NCI-H226 (cell line): ENCODE measurements at regions not wholly inside any gene's neighbourhood (a gene's known extent, or its start where the extent isn't known, plus 50 kb on each side); places are given as distances from the start of the nearest gene placed in this dataset.

ENCODE experiments used
- DNase-seq: peaks from one replicate; pipeline ENCODE4 v3.0.0-alpha.2; 2015

DNA sequence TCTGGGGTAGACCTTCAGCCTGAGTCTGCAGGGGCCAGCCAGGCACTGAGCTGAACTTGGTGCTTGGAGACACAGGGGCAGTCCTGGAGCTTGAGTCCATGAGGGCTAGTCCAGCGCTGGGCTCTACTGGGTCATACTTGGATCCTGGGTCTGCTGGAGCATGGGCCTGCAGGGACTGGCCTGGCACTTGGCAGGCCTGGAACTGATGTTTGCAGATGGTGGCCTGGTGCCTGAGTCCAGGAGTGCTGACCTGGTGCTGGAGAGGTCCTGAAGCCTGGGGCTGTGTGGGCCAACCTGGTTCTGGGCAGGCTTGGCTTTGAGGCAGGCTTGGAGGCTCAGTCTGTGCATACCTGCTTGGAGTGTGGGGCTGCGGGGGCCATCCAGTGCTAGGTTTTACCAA lies 143.4 kb upstream of the DSCAM start:
- DNase-seq = no peak

DNA sequence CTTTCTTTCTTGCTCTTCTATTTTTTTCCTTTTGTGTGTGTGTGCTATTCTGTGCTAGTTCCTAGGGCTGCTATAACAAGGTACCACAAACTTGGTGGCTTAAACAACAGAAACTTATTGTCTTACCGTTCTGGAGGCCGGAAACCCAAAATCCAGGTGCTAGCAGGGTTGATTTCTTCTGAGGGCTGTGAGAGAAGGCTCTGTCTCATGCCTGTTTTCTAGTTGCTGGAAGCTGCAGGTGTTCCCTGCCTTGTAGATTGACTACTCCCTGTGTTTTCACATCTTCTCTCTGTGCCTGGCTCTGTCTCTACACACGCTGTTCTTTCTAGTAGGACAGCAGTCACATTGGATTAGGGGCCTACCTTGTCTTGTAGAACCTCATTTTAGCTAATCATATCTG lies 150.9 kb upstream of the DSCAM start:
- DNase-seq = no peak

DNA sequence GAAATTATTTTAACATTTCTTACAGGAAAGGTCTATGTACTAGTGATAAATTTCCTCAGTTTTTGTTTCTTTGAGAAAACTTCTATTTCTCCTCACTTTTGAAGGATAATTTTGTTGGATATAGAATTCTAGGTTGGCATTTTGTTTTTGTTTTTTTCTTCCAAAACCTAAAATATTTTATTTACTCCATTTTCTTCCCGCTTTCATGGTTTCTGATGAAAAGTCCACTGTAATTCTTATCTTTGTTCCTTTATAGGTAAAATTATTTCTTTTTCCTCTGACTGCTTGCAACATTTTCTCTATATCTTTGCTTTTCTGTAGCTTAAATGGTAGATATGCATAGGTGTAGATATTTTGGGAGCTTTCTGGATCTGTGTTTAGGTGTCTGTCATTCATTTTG lies 153.9 kb upstream of the DSCAM start:
- no peak for DNase-seq

DNA sequence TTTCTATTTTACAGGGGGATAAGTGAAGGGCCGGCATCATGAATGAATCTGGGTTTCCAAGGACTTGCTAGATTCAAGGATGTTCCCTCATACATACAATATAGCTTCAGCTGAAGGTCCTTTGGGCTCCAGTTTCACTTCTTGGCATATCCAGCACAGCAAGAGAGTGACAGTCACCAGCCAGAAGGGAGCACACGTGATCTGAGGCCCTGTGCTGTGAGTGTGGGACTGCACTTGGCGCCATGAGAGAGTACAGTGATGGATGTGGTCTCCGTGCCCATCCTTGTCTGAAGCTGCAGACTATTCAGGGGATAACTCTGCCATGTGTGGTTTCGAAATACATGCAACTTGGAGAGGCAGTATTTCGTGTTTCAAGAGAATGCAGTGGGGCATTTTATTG lies 159.7 kb upstream of the DSCAM start:
- no peak for DNase-seq

DNA sequence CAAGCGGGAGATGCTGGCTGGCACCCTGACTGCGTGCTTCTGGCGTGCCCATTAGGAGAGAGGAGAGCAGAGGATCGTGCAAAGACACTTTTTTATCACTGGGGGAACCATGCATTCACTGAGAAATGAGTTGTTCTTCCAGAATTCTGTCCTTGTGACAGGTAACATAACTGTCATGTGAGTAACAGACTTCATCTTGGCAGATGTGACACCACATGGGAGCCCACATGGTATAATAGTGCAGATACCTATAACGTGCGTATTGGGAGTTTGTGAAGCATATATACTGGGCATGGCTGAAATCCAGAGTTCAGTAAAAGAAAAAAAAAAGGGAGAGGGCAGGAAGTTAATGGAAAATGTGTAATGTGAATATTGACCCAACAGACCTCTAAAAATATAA lies 159.6 kb upstream of the BACE2 start:
- DNase-seq = no peak

- no peak for DNase-seq
These were observed 159.0 kb upstream of the BACE2 start for GRCh38 chr21:41008974-41009373.

- no peak for DNase-seq
These were observed 158.4 kb upstream of the BACE2 start for GRCh38 chr21:41009398-41010100.

DNA sequence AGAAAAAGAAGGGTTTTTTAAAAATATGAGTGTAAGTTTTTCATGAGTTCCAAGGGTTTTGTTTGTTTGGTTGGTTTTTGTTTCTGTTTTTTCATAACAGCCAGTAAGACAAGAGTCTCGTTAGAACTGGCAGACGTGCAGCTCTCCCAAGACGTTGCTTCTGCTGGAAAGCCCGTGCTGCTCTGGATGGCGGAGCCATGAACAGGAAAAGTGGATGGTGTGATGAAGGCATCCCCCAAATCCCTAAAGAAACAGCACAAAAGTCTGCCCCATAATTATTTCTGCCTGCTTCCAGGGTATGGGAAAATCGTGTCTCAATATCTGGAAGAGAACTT lies 157.9 kb upstream of the BACE2 start:
- DNase-seq = no peak

DNA sequence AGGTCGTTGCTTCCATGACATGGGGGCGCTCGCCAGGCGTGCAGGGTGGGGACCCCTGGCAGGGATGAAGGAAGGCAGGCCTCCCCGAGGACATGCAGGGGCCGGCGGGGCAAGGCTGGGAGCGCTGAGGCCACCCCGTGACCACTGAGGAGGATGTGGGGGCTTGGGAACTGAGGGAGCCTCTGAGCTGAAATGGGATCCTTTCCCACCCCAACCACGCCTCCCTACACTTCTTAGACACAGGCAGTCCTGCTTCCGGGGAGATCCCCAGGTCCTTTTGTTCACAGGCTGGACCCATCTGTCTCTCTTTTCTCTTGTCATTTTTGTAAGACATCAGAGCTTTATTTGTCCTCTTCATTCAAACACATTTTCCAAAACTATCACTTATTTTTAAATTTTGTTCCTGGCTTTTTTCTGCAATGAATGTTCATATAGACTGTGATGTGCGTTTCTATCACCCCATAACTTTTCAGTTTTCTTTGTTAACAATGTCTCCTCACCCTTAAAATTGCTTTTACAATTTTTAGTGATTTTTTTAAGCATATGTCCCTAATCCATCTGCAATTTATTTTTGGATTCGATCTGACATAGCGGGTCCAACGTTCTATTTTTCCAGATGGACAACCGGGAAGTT lies 156.7 kb upstream of the BACE2 start:
- DNase-seq = no peak

GRCh38 chr21:41011951-41012366 lies 156.0 kb upstream of the BACE2 start:
- DNase-seq = no peak

- no peak for DNase-seq
These were observed 155.5 kb upstream of the BACE2 start for GRCh38 chr21:41012425-41012824.

DNA sequence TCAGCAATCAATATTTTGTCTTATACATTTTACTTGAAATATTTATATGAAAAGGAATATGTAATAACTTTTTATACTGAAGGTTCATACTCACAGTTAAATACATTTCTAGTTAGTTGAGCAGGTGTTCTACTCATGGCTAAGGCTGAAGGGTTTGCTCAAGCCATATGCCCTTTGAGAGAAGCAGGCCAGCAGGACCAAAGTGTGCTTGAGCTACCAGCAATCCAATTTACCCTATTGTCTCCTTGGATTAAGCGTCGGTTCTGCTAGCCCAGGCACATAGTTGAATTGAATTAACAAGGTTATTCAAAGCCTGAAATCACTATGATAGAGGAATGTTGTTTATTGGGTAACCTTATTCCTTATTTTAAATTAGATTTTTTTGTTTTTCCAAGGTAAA lies 151.5 kb upstream of the BACE2 start:
- DNase-seq = no peak

DNA sequence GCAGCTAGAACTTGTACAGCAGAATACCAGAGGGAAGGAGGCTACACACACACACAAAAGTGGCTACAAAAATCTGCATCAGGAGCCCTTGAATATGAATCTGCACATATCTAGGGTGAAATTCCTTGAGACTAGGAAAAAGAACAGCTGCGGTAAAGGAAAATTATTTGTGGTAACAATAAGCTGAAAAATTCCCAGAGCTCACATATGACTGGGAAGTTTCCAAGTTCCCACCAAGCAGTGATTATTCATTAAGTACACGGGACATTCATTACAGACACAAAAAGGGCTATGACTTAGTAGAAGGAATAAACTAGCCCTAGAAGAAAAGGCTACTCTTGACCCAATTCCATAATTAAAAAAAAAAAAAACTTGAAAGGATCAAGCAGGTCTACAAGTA lies 149.5 kb upstream of the BACE2 start:
- DNase-seq = no peak

- no peak for DNase-seq
These were observed 144.0 kb upstream of the BACE2 start for GRCh38 chr21:41023936-41024335.

DNA sequence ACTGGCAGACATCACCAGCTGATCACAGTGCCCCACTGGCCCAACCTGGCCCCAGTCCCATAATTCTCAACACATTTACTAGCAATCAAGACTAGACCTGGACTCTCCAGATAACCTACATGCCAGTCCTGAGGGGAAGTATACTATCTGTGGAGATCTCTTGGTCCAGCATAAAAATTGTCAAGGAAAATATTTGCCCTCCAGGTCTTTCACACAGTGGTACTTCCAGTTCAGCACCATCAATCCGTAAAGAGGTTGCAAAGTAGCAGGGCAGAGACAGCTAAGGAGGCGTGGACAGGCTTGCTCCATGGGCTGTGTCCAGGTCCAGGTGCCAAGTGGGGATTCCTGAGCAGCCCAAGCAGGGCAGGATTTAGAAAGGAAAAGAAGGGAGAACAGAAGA lies 143.6 kb upstream of the BACE2 start:
- DNase-seq = no peak

- no peak for DNase-seq
These were observed 143.2 kb upstream of the BACE2 start for GRCh38 chr21:41024746-41025254.

DNA sequence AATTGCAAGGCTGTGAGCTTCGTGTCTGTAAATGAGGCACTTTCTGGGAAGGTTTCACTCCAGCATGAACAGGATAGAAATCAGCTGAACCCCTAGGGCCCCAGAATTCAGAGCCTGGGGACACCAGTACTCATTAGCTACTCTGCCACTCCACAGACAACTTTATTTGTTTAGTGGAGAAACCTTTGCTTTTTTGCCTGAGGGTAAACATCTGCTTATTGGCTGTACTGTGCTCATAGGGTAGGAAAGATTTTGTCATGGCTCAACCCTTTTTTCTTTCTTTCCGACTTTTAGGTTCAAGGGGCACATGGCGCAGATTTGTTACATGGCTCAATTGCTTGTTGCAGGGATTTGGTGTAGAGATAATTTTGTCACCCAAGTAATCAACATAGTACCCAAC lies 138.4 kb upstream of the BACE2 start:
- no peak for DNase-seq

DNA sequence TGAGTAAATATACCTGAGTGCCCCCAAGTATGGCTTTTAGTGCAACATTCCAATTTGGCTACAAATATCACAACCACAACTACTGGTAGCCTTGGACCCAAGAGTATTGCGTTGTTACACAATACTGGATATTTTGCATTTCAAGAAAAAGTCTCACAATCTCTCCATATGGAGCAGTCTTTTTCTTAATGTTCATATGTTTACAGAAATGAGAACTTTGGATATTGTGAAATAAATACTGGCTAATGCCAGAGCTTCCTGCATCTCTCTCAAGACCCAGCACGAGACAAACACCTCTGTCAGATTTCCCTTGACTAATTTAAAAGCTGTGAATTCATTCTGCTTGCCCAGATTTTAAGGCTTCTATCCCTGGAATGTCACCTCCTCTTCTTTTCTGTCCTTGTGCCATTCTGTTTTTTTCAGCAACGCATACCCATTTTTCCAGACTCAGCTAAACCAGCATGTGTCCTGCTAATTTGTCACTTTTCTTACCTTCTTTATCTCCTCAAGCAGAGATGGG lies 136.2 kb upstream of the BACE2 start:
- DNase-seq = no peak

DNA sequence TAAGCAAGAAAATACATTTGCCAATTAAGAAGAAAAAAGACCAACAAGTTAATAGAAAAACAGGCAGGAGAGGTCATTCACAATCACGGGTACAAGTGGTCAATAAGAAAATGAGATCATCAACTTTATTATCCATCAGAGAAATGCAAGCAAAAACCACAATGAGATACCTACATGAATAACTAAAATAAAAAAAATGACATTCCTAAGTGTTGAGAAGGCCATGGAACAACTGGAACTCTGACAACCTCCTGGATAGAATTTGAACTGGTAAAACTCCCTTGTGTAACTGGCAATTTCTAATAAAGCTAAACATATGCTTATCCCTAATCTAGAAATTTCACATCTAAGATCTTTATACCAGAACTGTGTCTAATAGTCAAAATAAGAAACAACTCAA lies 135.4 kb upstream of the BACE2 start:
- DNase-seq = no peak

DNA sequence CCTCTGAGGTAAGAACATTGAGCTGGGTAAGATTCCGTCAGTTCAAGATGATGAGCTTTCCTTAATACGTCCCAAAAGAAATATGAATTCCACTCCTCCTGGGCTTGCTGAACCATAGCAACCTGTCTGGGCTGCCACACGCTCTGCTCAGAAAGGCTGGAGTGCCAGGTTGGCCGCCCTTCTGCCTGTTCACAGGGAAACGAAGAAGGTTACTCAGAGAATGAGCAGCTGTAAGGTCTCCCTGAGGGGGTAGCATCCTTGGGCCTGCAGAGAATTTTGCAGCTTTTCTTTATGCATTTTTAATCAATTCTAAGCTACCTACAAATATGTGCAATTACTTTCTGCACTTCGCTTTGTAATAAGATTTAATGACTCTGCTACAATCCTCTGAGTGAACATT lies 130.7 kb upstream of the BACE2 start:
- no peak for DNase-seq

- DNase-seq = no peak
These were observed 130.0 kb upstream of the BACE2 start for GRCh38 chr21:41037936-41038335.

DNA sequence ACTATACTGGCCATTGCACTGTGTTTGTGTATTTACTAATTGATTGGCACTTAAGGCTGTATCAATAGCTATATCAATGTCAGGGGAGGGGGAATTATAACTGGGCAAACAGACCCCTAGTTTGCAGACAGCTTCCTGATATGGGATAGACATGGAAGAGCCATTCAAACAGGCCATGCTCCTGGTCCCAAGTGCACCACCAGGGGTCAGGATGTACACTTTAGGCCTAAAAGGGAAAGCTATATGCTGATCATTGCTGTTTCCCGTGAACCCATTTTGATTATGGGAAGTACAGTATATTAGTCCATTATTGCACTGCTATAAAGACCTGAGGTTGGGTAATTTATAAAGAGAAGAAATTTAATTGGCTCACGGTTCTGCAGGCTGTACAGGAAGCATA lies 124.9 kb upstream of the BACE2 start:
- DNase-seq = no peak

- DNase-seq = no peak
These were observed 122.3 kb upstream of the BACE2 start for GRCh38 chr21:41045534-41046268.

DNA sequence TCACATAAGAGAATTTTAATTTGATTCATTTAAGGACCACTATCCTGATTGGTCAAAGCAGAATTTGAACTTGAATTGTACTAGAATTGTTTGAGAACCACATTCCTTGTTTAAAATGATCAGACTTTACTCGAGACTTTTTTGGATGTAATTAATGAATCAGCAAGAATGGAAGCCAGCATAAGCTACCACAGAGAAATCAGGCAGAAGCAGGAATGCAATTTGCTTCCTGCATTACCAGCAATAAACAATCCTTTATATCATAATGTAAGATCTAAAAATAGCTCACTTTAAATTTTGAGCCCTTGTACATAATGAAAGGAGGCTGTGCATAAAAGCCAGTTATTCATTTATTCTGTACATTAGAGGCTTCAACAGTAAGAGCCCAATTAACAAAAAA lies 119.8 kb upstream of the BACE2 start:
- DNase-seq = no peak
